ENCODE measurements at regions not wholly inside any gene's neighbourhood (a gene's known extent, or its start where the extent isn't known, plus 50 kb on each side); places are given as distances from the start of the nearest gene placed in this dataset.

- TF ChIP-seq ZNF565 (CRISPR knock-in tag; conservative IDR thresholded peaks at IDR 0.05; ENCODE audit: low read depth): no peak
- no peak for TF ChIP-seq TOX (CRISPR knock-in tag; IDR thresholded peaks at IDR 0.05; ENCODE audit: borderline replicate concordance)
- TF ChIP-seq CREB5 (CRISPR knock-in tag; IDR thresholded peaks at IDR 0.05; ENCODE audit: low read depth): no peak
- TF ChIP-seq PPARA (CRISPR knock-in tag; IDR thresholded peaks at IDR 0.05; ENCODE audit: borderline replicate concordance): no peak
- no peak for TF ChIP-seq ZFP3 (CRISPR knock-in tag; IDR thresholded peaks at IDR 0.05)
- TF ChIP-seq ARNTL (CRISPR knock-in tag; IDR thresholded peaks at IDR 0.05; ENCODE audit: borderline replicate concordance, low read depth): no peak
- TF ChIP-seq CSRNP3 (CRISPR knock-in tag; IDR thresholded peaks at IDR 0.05): no peak
- TF ChIP-seq POU6F1 (CRISPR knock-in tag; IDR thresholded peaks at IDR 0.05; ENCODE audit: borderline replicate concordance, low read depth): no peak
Observed at GRCh38 chrX:95040104-95040503, 1366.1 kb downstream of the FAM133A start.
